SK-N-SH treated with all-trans-retinoic acid at 6 μM for 48 hours (cell line): ENCODE measurements at regions not wholly inside any gene's neighbourhood (a gene's known extent, or its start where the extent isn't known, plus 50 kb on each side); places are given as distances from the start of the nearest gene placed in this dataset.

Experiments
- ATAC-seq: fragments of 200-7000 bp; cut with Tn5 transposase; 3 replicates; pipeline ENCODE4 v1.9.1; 2020; ENCODE audit warnings: mild to moderate bottlenecking, moderate library complexity
- BACH2 ChIP-seq: fragments of 250-450 bp; sonication (Bioruptor Pico); IDR thresholded peaks from 2 replicates; pipeline ENCODE4 v1.9.0; 2021; ENCODE audit warnings: mild to moderate bottlenecking, borderline replicate concordance
- CREB5 ChIP-seq: fragments of 250-450 bp; sonication (Bioruptor Pico); IDR thresholded peaks from 2 replicates; pipeline ENCODE4 v1.5.1; 2020; ENCODE audit warnings: low read depth, mild to moderate bottlenecking, moderate library complexity
- CSDC2 ChIP-seq: fragments of 250-450 bp; sonication (Bioruptor Pico); IDR thresholded peaks from 2 replicates; pipeline ENCODE4 v1.5.0; 2020; ENCODE audit warnings: mild to moderate bottlenecking, moderate library complexity
- CSRNP3 ChIP-seq: fragments of 250-450 bp; sonication (Bioruptor Pico); IDR thresholded peaks from 2 replicates; pipeline ENCODE4 v1.5.1; 2021; ENCODE audit warnings: mild to moderate bottlenecking, moderate library complexity
- ESRRG ChIP-seq: fragments of 250-450 bp; sonication (Bioruptor Pico); IDR thresholded peaks from 2 replicates; pipeline ENCODE4 v1.6.1; 2021; ENCODE audit warnings: mild to moderate bottlenecking
- GLIS3 ChIP-seq: fragments of 250-450 bp; sonication (Bioruptor Pico); IDR thresholded peaks from 2 replicates; pipeline ENCODE4 v1.5.0; 2020; ENCODE audit warnings: mild to moderate bottlenecking, moderate library complexity
- ISL1 ChIP-seq: fragments of 250-450 bp; sonication (Bioruptor Pico); IDR thresholded peaks from 2 replicates; pipeline ENCODE4 v2.1.2; 2022; ENCODE audit warnings: mild to moderate bottlenecking, moderate library complexity
- OSR1 ChIP-seq: fragments of 250-450 bp; sonication (Bioruptor Pico); IDR thresholded peaks from 2 replicates; pipeline ENCODE4 v1.8.0; 2022; ENCODE audit warnings: moderate library complexity, mild to moderate bottlenecking, inconsistent platforms
- PATZ1 ChIP-seq: fragments of 250-450 bp; sonication (Bioruptor Pico); IDR thresholded peaks from 2 replicates; pipeline ENCODE4 v1.8.0; 2020; ENCODE audit warnings: mild to moderate bottlenecking, moderate library complexity, borderline replicate concordance
- POU6F1 ChIP-seq: fragments of 250-450 bp; sonication (Bioruptor Pico); IDR thresholded peaks from 2 replicates; pipeline ENCODE4 v1.8.0; 2021; ENCODE audit warnings: low read depth, mild to moderate bottlenecking, moderate library complexity, borderline replicate concordance
- PPARA ChIP-seq: fragments of 250-450 bp; sonication (Bioruptor Pico); IDR thresholded peaks from 2 replicates; pipeline ENCODE4 v1.5.0; 2020; ENCODE audit warnings: mild to moderate bottlenecking, borderline replicate concordance
- SNAI2 ChIP-seq: fragments of 250-450 bp; sonication (Bioruptor Pico); IDR thresholded peaks from 2 replicates; pipeline ENCODE4 v1.5.0; 2020; ENCODE audit warnings: mild to moderate bottlenecking, moderate library complexity
- TCF4 ChIP-seq: fragments of 250-450 bp; sonication (Bioruptor Pico); IDR thresholded peaks from 2 replicates; pipeline ENCODE4 v1.8.0; 2021; ENCODE audit warnings: mild to moderate bottlenecking, moderate library complexity, borderline replicate concordance
- TOX ChIP-seq: fragments of 250-450 bp; sonication (Bioruptor Pico); IDR thresholded peaks from 2 replicates; pipeline ENCODE4 v1.8.0; 2021; ENCODE audit warnings: mild to moderate bottlenecking, moderate library complexity, borderline replicate concordance
- TSHZ2 ChIP-seq: fragments of 250-450 bp; sonication (Bioruptor Pico); IDR thresholded peaks from 2 replicates; pipeline ENCODE4 v1.5.0; 2020; ENCODE audit warnings: mild to moderate bottlenecking, moderate library complexity
- ZC3H10 ChIP-seq: fragments of 250-450 bp; sonication (Bioruptor Pico); IDR thresholded peaks from 2 replicates; pipeline ENCODE4 v1.5.1; 2021; ENCODE audit warnings: mild to moderate bottlenecking, moderate library complexity
- ZFP3 ChIP-seq: fragments of 250-450 bp; sonication (Bioruptor Pico); IDR thresholded peaks from 2 replicates; pipeline ENCODE4 v1.5.0; 2020; ENCODE audit warnings: mild to moderate bottlenecking, moderate library complexity
- ZFP30 ChIP-seq: fragments of 450-650 bp; formaldehyde crosslinking; IDR thresholded peaks from 2 replicates; pipeline ENCODE4 v1.5.0; 2022; ENCODE audit warnings: mild to moderate bottlenecking, moderate library complexity
- ZNF565 ChIP-seq: fragments of 450-650 bp; formaldehyde crosslinking; conservative IDR thresholded peaks from 2 replicates; pipeline ENCODE4 v1.5.0; 2020; ENCODE audit warnings: low read depth, mild to moderate bottlenecking, moderate library complexity
- ZNF70 ChIP-seq: fragments of 450-650 bp; formaldehyde crosslinking; IDR thresholded peaks from 2 replicates; pipeline ENCODE4 v1.5.0; 2020; ENCODE audit warnings: mild to moderate bottlenecking, moderate library complexity
- ZNF8 ChIP-seq: fragments of 450-650 bp; formaldehyde crosslinking; IDR thresholded peaks from 2 replicates; pipeline ENCODE4 v1.5.0; 2020; ENCODE audit warnings: mild to moderate bottlenecking, moderate library complexity

- no peak for TF ChIP-seq ZNF70 (CRISPR knock-in tag)
- TF ChIP-seq PATZ1 (CRISPR knock-in tag), result no peak
- TF ChIP-seq ISL1 (CRISPR knock-in tag), result no peak
- no peak for TF ChIP-seq POU6F1
- TF ChIP-seq CSDC2 (CRISPR knock-in tag), result no peak
- no peak for TF ChIP-seq BACH2
- TF ChIP-seq TOX (CRISPR knock-in tag), result no peak
- no peak for TF ChIP-seq ESRRG
- no peak for TF ChIP-seq TCF4
- TF ChIP-seq TSHZ2, result no peak
- no peak for TF ChIP-seq OSR1 (CRISPR knock-in tag)
- ATAC-seq, result no peak
Observed at GRCh38 chr10:6823770-6824169, 243.7 kb upstream of the PRKCQ start.

GRCh38 chr10:6819301-6819700 lies 239.2 kb upstream of the PRKCQ start:
- ATAC-seq, result no peak

GRCh38 chr10:6817770-6818169 lies 237.7 kb upstream of the PRKCQ start:
- no peak for ATAC-seq
- no peak for TF ChIP-seq BACH2
- no peak for TF ChIP-seq CSDC2 (CRISPR knock-in tag)
- TF ChIP-seq ZNF565 (CRISPR knock-in tag), result no peak
- TF ChIP-seq TCF4, result no peak
- TF ChIP-seq CSRNP3 (CRISPR knock-in tag), result no peak
- no peak for TF ChIP-seq ISL1 (CRISPR knock-in tag)
- TF ChIP-seq ZNF70 (CRISPR knock-in tag), result no peak
- TF ChIP-seq OSR1 (CRISPR knock-in tag), result no peak
- TF ChIP-seq CREB5 (CRISPR knock-in tag), result no peak
- TF ChIP-seq ZC3H10 (CRISPR knock-in tag), result no peak
- no peak for TF ChIP-seq ZFP30
- no peak for TF ChIP-seq ZFP3 (CRISPR knock-in tag)
- TF ChIP-seq TOX (CRISPR knock-in tag), result no peak
- TF ChIP-seq GLIS3 (CRISPR knock-in tag), result no peak
- no peak for TF ChIP-seq ESRRG
- TF ChIP-seq POU6F1, result no peak
- no peak for TF ChIP-seq ZNF8 (CRISPR knock-in tag)

More at GRCh38 chr10:6819301-6819700, 239.2 kb upstream of the PRKCQ start:
- no peak for TF ChIP-seq CSRNP3 (CRISPR knock-in tag)
- no peak for TF ChIP-seq CREB5 (CRISPR knock-in tag)
- no peak for TF ChIP-seq PPARA
- TF ChIP-seq SNAI2 (CRISPR knock-in tag), result no peak
- no peak for TF ChIP-seq ISL1 (CRISPR knock-in tag)
- TF ChIP-seq ESRRG, result no peak
- TF ChIP-seq GLIS3 (CRISPR knock-in tag), result no peak
